GM21423 (cell line): ENCODE measurements at regions not wholly inside any gene's neighbourhood (a gene's known extent, or its start where the extent isn't known, plus 50 kb on each side); places are given as distances from the start of the nearest gene placed in this dataset.

Experiments
- ATAC-seq: cut with Tn5 transposase; IDR thresholded peaks from one replicate; pipeline ENCODE4 v1.9.1; 2021; ENCODE audit warnings: mild to moderate bottlenecking, moderate library complexity; ENCODE audit not compliant: unreplicated experiment

GRCh38 chr5:57598097-57598496 is 115.5 kb upstream of the ACTBL2 start:
- no peak for ATAC-seq

- no peak for ATAC-seq
Measured at GRCh38 chr5:57595523-57595991, 112.9 kb upstream of the ACTBL2 start.

- ATAC-seq, result no peak
Measured at GRCh38 chr5:57594436-57594835, 111.8 kb upstream of the ACTBL2 start.

- ATAC-seq, result no peak
Measured at GRCh38 chr5:57592236-57592635, 109.6 kb upstream of the ACTBL2 start.

GRCh38 chr5:57586649-57587048 is 104.0 kb upstream of the ACTBL2 start:
- no peak for ATAC-seq

GRCh38 chr5:57582578-57583070 is 100.0 kb upstream of the ACTBL2 start:
- ATAC-seq, result no peak

GRCh38 chr5:57581772-57582171 is 99.2 kb upstream of the ACTBL2 start:
- ATAC-seq, result no peak

GRCh38 chr5:57581222-57581621 is 98.6 kb upstream of the ACTBL2 start:
- ATAC-seq, result no peak

- no peak for ATAC-seq
Measured at GRCh38 chr5:57577432-57578175, 95.0 kb upstream of the ACTBL2 start.

GRCh38 chr5:57576317-57576716 is 93.7 kb upstream of the ACTBL2 start:
- ATAC-seq, result no peak

GRCh38 chr5:57575839-57576238 is 93.2 kb upstream of the ACTBL2 start:
- ATAC-seq, result no peak

GRCh38 chr5:57572461-57572860 is 89.8 kb upstream of the ACTBL2 start:
- ATAC-seq, result no peak

- no peak for ATAC-seq
Measured at GRCh38 chr5:57569601-57570000, 87.0 kb upstream of the ACTBL2 start.

- no peak for ATAC-seq
Measured at GRCh38 chr5:57568136-57568535, 85.5 kb upstream of the ACTBL2 start.

- ATAC-seq, result no peak
Measured at GRCh38 chr5:57566914-57567313, 84.3 kb upstream of the ACTBL2 start.

GRCh38 chr5:57561231-57561842 is 78.7 kb upstream of the ACTBL2 start:
- no peak for ATAC-seq

GRCh38 chr5:57559110-57559635 is 76.6 kb upstream of the ACTBL2 start:
- ATAC-seq, result no peak

GRCh38 chr5:57552033-57552432 is 69.4 kb upstream of the ACTBL2 start:
- no peak for ATAC-seq

GRCh38 chr5:57551251-57551650 is 68.6 kb upstream of the ACTBL2 start:
- no peak for ATAC-seq

GRCh38 chr5:57550132-57550531 is 67.5 kb upstream of the ACTBL2 start:
- ATAC-seq, result no peak

- no peak for ATAC-seq
Measured at GRCh38 chr5:57549566-57549965, 67.0 kb upstream of the ACTBL2 start.

- ATAC-seq, result no peak
Measured at GRCh38 chr5:57540823-57541222, 58.2 kb upstream of the ACTBL2 start.
